ENCODE measurements at regions not wholly inside any gene's neighbourhood (a gene's known extent, or its start where the extent isn't known, plus 50 kb on each side); places are given as distances from the start of the nearest gene placed in this dataset.

GRCh38 chr7:21041666-21042065 lies 255.0 kb upstream of the SP8 start:
- Histone ChIP-seq H3K4me3 (ENCODE audit: insufficient read depth, low read depth, low read length) (no peak overlapping the region), H3K14ac (replicated peaks; ENCODE audit: low read depth, low read length) (no peak overlapping the region), H3K27ac (ENCODE audit: insufficient read depth, low read length) (no peak overlapping the region), H3K56ac (ENCODE audit: extremely low read depth, insufficient read depth, low read length) (no peak overlapping the region), H4K91ac (ENCODE audit: insufficient read depth, low read depth, low read length) (no peak overlapping the region), H3K9me3 (ENCODE audit: control insufficient read depth, insufficient read depth, low read length) (peaks cover 9% of the 10 kb centered on the region; the same call in 1 of the 2 replicates), H3K4me2 (ENCODE audit: low read depth, low read length) (no peak overlapping the region), H2BK20ac (ENCODE audit: low read depth, low read length) (no peak overlapping the region), H3K4me1 (ENCODE audit: control insufficient read depth, insufficient read depth, low read length) (no peaks in the 10 kb centered on the region), H2AFZ (replicated peaks; ENCODE audit: low read length, poor library complexity) (no peak overlapping the region), H4K5ac (ENCODE audit: low read depth, low read length) (no peak overlapping the region), H4K8ac (ENCODE audit: low read depth in 2 of 2, low read length in 2 of 2) (no peak overlapping the region), H2BK5ac (ENCODE audit: low read depth, low read length, poor library complexity, severe bottlenecking) (no peak overlapping the region), H4K20me1 (ENCODE audit: insufficient read depth, low read length) (no peaks in the 10 kb centered on the region), H2AK9ac (replicated peaks; ENCODE audit: low read depth, low read length, poor library complexity) (no peak overlapping the region), H3K9ac (ENCODE audit: low read depth, low read length) (no peak overlapping the region), H2BK15ac (ENCODE audit: low read depth, low read length) (no peak overlapping the region), H3K36me3 (ENCODE audit: control insufficient read depth, insufficient read depth, low read length) (no peaks in the 10 kb centered on the region), H2BK120ac (ENCODE audit: low read depth, low read length) (no peak overlapping the region), H3K79me1 (ENCODE audit: low read depth in 1 of 2, low read length in 2 of 2) (no peaks in the 10 kb centered on the region), H3K27me3 (ENCODE audit: control insufficient read depth, insufficient read depth, low read length) (no peaks in the 10 kb centered on the region), H2AK5ac (ENCODE audit: low read depth, low read length) (no peak overlapping the region), H3K23ac (ENCODE audit: low read depth, low read length) (no peak overlapping the region), H3K4ac (ENCODE audit: low read depth, low read length) (no peak overlapping the region), H3K9me1 (ENCODE audit: insufficient read depth, low read length) (no peaks in the 10 kb centered on the region), H3K18ac (ENCODE audit: low read depth, low read length) (no peak overlapping the region)
- TF ChIP-seq MAZ (IDR thresholded peaks at IDR 0.05; ENCODE audit: borderline replicate concordance, low read depth, low read length): no peak
- no peak for TF ChIP-seq POLR2A (IDR thresholded peaks at IDR 0.05; ENCODE audit: low read depth, low read length)
- TF ChIP-seq CTCF (conservative IDR thresholded peaks at IDR 0.05; ENCODE audit: low read depth, low read length): no peak
- no peak for TF ChIP-seq MXI1 (IDR thresholded peaks at IDR 0.05; ENCODE audit: borderline replicate concordance, low read depth, low read length)
- TF ChIP-seq RFX5 (IDR thresholded peaks at IDR 0.05; ENCODE audit: low read depth, low read length): no peak
- TF ChIP-seq MAFK (IDR thresholded peaks at IDR 0.05; ENCODE audit: low read depth, low read length): no peak
- TF ChIP-seq CEBPB (IDR thresholded peaks at IDR 0.05; ENCODE audit: low read depth, low read length): no peak
- TF ChIP-seq FOS (IDR thresholded peaks at IDR 0.05; ENCODE audit: low read depth, low read length): no peak
- no peak for TF ChIP-seq CHD1 (IDR thresholded peaks at IDR 0.05; ENCODE audit: low read depth, low read length)
- no peak for TF ChIP-seq ELK1 (IDR thresholded peaks at IDR 0.05; ENCODE audit: borderline replicate concordance, low read depth, low read length)
- no peak for TF ChIP-seq RAD21 (IDR thresholded peaks at IDR 0.05; ENCODE audit: low read length)
- TF ChIP-seq NFE2L2 (IDR thresholded peaks at IDR 0.05; ENCODE audit: low read depth, low read length): no peak
- TF ChIP-seq RCOR1 (IDR thresholded peaks at IDR 0.05; ENCODE audit: insufficient replicate concordance, low read length): no peak
- no peak for TF ChIP-seq BHLHE40 (IDR thresholded peaks at IDR 0.05; ENCODE audit: low read depth, low read length)
- TF ChIP-seq SMC3 (IDR thresholded peaks at IDR 0.05; ENCODE audit: low read depth, low read length): no peak
- in situ Hi-C loops (cut with MboI; ENCODE audit: low sequenced_read_pairs) (no loop called here), dilution Hi-C loops (cut with HindIII; ENCODE audit: low sequenced_read_pairs, unreplicated experiment) (no loop called here), intact Hi-C loops (cut with micrococcal nuclease) (no loop called here)
- DNase-seq: no peak
- CTCF ChIA-PET: no interaction called here
- no peak for ATAC-seq (ENCODE audit: low read depth)
- BruUV-seq (replicated peaks): no TSS peak
- POLR2A ChIA-PET (ENCODE audit: unreplicated experiment): no interaction called here
- WGBS, 2 experiments (ENCODE audit: extremely low coverage in 2 of 2, insufficient read length in 1 of 2): 86% methylated on average over 1 of the region's 5 CpGs; no CpG with 5 or more reads in 1 of the 2 experiments
